ENCODE measurements at regions not wholly inside any gene's neighbourhood (a gene's known extent, or its start where the extent isn't known, plus 50 kb on each side); places are given as distances from the start of the nearest gene placed in this dataset.
"Not testable (repeated sequence)": the region's sequence is repeated elsewhere in the genome, so short reads cannot be mapped to it uniquely, and the experiment has no call there.

- DNase-seq, result not testable (repeated sequence)
Observed at GRCh38 chr2:198602986-198603385, 798.6 kb downstream of the PLCL1 start.

- no peak for DNase-seq
Observed at GRCh38 chr2:198597648-198598047, 793.3 kb downstream of the PLCL1 start.

GRCh38 chr2:198596985-198597384 lies 792.6 kb downstream of the PLCL1 start:
- no peak for DNase-seq

- DNase-seq, result no peak
Observed at GRCh38 chr2:198595721-198596120, 791.3 kb downstream of the PLCL1 start.

GRCh38 chr2:198591586-198591985 lies 787.2 kb downstream of the PLCL1 start:
- no peak for DNase-seq

GRCh38 chr2:198587741-198588140 lies 783.3 kb downstream of the PLCL1 start:
- DNase-seq, result no peak

- DNase-seq, result no peak
Observed at GRCh38 chr2:198587240-198587639, 782.8 kb downstream of the PLCL1 start.

- DNase-seq, result no peak
Observed at GRCh38 chr2:198571393-198571792, 767.0 kb downstream of the PLCL1 start.

- DNase-seq, result no peak
Observed at GRCh38 chr2:198558176-198558575, 753.8 kb downstream of the PLCL1 start.

GRCh38 chr2:198546122-198546521 lies 741.7 kb downstream of the PLCL1 start:
- no peak for DNase-seq

- no peak for DNase-seq
Observed at GRCh38 chr2:198545411-198545810, 741.0 kb downstream of the PLCL1 start.

GRCh38 chr2:198544461-198544860 lies 740.1 kb downstream of the PLCL1 start:
- no peak for DNase-seq

- no peak for DNase-seq
Observed at GRCh38 chr2:198534756-198535155, 730.4 kb downstream of the PLCL1 start.

GRCh38 chr2:198525211-198525969 lies 721.0 kb downstream of the PLCL1 start:
- DNase-seq, result no peak

GRCh38 chr2:198523710-198524109 lies 719.3 kb downstream of the PLCL1 start:
- DNase-seq, result no peak

- no peak for DNase-seq
Observed at GRCh38 chr2:198518935-198519334, 714.5 kb downstream of the PLCL1 start.

GRCh38 chr2:198517976-198518375 lies 713.6 kb downstream of the PLCL1 start:
- no peak for DNase-seq

- not testable (repeated sequence) for DNase-seq
Observed at GRCh38 chr2:198508610-198509009, 704.2 kb downstream of the PLCL1 start.

GRCh38 chr2:198499539-198499938 lies 695.1 kb downstream of the PLCL1 start:
- no peak for DNase-seq

GRCh38 chr2:198498516-198498915 lies 694.1 kb downstream of the PLCL1 start:
- no peak for DNase-seq

- no peak for DNase-seq
Observed at GRCh38 chr2:198498048-198498447, 693.7 kb downstream of the PLCL1 start.

GRCh38 chr2:198494931-198495330 lies 690.5 kb downstream of the PLCL1 start:
- DNase-seq, result no peak

- DNase-seq, result no peak
Observed at GRCh38 chr2:198490748-198491147, 686.4 kb downstream of the PLCL1 start.

- DNase-seq, result no peak
Observed at GRCh38 chr2:198488964-198489363, 684.6 kb downstream of the PLCL1 start.

- no peak for DNase-seq
Observed at GRCh38 chr2:198483051-198483450, 678.7 kb downstream of the PLCL1 start.
